Middle frontal gyrus (tissue), 1 donor: ENCODE measurements at regions not wholly inside any gene's neighbourhood (a gene's known extent, or its start where the extent isn't known, plus 50 kb on each side); places are given as distances from the start of the nearest gene placed in this dataset.
A peak's percentile ranks its signal among the peaks of the same experiment; 100 is the strongest.
"Not testable (repeated sequence)": the region's sequence is repeated elsewhere in the genome, so short reads cannot be mapped to it uniquely, and the experiment has no call there.

ENCODE experiments used
- DNase-seq: peaks from one replicate; pipeline ENCODE4 v3.0.0-alpha.2; 2015; ENCODE audit warnings: low spot score; ENCODE audit errors: extremely low spot score

DNA sequence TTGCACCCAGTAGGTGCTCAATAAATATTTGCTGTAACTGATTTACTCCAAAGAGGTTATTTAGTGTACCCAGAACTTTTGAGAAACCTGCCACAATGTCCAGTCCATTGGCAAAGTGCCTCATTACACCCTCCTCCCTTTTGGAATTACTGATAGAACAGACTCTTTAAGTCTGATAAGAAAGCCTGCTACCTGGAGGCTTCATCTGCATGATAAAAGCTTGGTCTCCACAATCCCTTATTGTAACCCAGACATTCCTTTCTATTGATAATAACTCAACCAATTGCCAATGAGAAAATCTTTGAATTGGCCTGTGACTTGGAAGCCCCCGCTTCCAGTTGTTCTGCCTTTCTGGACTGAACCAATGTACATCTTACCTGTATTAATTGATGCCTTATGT, 127.0 kb upstream of the FOXN2 start:
- no peak for DNase-seq

DNA sequence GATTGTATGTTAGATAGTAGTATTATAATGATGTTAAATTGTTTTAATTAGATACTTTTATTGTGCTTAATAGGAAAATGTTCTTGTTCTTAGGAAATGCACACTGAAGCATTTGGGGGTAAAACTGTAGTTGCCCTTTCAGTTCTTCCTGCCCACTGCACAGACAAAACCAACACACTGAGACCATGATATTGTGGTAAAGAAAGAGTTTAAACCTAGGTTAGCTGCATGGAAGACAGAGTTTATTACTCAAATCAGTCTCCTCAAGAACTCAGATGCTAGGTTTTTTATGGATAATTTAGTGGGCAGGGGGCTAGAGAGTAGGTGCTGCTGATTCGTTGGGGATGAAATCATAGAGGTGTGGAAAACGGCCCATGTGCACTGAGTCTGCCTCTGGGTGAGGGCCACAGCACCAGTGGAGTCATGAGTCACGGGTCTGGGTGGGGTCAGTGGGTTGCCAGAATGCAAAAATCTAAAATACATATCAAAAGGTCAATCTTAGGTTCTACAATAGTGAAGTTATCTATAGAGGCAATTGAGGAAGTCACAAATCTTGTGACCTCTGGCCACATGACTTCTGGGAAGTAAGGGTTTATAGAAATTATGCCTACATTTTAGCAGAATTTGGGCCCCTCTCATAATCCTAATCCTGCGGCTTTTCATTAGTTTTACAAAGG, 124.8 kb upstream of the FOXN2 start:
- DNase-seq, result no peak

DNA sequence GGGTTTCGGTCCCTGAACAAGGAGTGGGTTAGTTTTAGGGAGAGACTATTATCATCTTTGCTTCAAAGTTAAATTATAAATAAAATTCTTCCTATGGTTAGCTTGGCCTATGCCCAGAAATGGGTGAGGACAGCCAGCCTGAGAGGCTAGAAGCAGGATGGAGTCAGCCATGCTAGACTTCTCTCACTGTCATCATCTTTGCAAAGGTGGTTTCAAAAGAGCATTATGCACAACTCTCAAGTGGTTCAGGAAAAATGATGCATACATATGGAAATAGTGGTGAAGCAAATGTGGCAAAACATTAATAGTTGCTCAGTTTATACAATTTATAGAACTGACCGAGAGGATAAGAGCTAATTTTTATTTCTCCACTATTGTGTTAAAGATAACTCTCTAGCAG, 124.3 kb upstream of the FOXN2 start:
- DNase-seq, result no peak

DNA sequence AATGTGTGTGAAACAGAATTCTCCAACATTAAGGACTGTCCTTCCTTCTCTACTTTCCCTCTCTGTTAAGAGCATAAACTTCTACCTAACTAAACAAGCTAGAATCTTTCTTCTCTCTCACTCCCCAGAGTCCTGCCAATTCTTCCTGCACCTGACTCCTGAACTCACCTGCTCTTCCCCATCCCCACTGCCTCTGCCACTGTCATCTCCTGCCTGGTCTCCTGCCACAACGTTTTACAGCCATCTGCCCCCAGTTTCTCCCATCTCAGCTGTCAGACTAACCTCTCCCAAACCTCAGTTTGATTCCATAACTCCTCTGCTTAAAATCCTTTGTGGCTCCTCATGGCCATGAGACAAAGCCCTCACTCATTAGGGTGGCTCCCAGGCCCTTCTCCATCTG, 119.8 kb upstream of the FOXN2 start:
- DNase-seq, result no peak

DNA sequence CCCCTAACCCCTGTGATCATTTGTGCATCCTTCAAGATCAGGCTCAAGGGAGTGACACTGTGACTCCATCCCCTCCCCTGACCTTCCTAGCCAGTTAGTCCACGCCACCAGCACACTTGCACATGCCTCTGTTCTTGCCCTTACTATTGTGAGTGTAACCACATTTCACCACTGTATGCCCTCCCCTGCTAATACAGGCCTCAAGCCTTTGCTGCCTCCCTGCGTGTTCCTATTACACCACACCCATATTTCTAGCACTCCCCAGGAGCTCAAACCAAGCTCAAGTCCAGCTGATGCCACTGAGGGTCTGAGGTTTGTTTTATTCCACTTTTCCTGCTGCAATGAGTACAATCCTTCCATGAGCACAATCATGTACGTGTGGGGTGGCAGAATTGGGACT, 119.3 kb upstream of the FOXN2 start:
- DNase-seq, result no peak

DNA sequence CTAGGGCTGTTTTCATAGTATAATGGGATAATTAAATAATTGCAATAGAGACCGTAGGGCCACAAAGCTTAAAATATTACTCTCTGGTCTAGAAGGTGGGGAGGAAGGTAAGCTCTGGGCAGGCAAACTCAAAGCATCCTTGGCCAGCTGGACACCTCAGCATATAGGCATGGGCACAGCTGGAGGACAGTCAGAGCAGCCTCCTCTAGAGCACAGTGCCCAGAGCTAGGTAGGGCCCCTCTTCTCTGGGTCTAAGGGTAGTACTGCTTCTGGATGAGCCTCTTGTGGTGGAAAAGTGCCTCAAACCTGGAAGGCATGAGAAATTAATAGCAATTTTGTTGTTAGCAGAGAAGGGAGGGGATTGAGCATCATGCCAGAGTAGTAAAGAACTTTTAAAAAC, 116.9 kb upstream of the FOXN2 start:
- DNase-seq, result no peak

DNA sequence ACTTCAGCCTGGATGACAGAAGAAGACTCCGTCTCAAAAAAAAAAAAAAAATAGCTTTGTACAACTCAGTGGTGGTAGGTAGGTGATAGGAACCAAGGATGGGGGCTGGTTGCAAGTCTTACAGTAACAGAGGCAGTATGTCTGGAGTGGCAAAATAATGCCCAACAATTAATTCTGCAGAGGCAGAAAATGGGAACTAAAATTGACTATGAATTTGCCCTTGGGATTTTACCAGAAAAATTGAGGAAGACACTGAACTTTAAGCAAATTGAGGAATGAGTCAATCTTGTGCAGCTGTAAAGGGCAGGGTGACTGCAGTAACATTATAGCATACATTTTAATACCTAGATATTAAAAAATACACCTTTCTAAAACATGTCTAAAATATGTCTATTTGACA, 116.1 kb upstream of the FOXN2 start:
- no peak for DNase-seq

DNA sequence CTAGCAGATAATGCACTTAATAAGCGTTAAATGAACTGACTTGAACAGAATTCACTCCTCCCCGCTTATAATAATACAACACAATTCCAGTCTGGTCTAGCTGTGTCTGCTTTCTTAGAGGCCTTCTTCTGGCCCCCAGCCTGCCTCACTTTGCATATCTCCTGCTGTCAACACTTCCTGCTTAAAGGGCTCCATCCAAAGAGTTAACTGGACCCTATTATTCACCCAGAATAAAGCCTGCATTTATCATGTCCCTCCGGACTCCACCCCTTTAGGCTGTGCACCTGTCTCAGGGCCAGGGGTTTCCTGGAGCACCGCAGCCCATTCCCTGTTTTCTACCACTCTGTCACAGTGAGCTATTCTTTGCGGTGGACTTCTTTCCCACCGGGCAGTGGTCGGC, 115.4 kb upstream of the FOXN2 start:
- DNase-seq, result no peak

DNA sequence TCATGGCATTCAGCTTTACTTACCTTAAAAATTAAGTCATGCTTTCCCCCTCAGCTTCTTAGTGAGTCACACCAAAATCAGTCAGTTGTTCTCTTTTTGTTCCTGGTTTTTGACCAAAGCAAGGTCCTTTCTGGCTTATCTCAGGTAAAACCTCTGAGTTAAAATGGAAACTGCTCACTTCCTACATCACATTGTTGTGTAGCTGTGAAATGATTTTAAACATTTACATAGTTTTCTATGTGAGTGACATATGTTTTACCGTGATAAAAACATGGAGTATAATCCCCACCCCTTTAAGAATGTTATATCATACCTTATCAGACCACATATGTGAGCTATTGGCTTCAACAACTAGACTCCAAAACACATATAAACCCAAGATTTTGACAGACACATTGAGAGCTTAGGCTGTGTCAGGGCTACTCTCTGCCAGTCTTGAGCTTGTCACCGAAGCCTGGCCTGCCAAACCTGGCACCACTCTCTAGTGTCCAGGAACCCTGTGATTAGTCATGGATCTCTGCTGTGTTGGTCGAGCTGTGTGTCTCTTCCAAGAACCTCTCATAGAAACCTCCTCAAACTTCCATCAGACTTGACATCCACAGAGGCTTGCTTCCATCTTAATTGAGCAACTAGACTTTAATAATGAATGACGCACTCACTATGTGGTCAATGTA, 113.7 kb upstream of the FOXN2 start:
- DNase-seq, result no peak

DNA sequence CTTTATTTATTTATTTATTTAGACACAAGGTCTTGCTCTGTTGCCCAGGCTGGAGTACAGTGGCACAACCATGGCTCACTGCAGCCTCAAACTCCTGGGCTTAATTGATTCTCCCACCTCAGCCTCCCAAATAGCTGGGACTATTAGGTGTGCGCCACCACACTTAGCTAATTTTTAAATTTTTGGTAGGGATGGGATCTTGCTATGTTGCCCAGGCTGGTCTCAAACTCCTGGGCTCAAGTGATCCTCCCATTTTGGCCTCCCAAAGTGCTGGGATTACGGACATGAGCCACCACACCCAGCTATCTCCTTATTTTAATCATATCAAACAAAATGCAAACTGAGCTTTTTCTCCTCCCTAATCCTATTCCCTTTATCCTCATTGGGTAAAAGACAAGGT, 113.0 kb upstream of the FOXN2 start:
- DNase-seq, result not testable (repeated sequence)

DNA sequence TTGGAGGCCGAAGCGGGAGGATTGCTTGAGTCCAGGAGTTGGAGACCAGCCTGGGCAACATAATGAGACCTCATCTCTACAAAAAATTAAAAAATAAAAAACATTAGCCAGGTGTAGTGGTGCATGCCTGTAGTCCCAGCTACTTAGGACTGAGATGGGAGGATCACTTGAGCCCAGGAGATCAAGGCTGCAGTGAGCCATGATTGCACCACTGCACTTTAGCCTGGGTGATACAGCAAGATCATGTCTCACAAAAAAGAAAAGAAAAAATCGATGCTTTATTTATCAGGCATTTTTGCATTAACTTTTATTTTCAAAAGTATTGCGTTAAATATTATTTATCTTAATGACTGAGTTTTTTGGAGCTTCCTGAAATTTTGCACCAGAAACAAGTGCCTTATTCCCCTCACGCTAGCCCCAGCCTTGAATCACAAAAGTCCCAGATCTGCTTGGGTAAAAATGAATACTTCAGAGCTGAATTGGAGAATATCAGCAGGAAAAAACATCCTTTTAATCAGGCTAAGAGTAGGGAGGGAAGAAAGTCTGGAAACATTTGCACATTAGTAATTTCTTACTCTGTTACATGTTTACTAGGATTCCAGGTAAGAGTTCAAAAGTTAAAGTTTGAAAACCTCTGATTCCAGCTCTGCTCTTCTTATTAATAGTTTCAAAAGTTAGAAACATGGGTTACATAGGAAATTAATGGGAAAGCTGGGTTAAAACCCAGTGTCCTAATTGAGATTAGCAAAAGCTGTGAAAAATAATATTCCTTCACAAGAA, 111.4 kb upstream of the FOXN2 start:
- no peak for DNase-seq

DNA sequence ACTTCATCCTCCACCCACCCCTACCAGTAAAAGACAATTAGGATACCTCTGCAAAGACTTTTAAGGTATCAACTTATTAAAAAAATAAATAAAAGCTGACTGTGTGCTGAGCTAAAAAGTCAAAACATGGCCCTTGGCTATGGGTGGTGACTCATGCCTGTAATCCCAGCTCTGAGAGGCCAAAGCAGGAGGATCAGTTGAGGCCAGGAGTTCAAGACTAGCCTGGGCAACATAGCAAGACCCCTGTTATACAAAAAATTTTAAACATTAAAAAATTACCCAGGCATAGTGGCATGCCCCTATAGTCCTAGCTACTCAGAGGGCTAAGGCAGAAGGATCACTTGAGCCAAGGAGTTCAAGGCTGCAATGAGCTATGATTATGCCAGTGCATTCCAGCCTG, 110.8 kb upstream of the FOXN2 start:
- no peak for DNase-seq

DNA sequence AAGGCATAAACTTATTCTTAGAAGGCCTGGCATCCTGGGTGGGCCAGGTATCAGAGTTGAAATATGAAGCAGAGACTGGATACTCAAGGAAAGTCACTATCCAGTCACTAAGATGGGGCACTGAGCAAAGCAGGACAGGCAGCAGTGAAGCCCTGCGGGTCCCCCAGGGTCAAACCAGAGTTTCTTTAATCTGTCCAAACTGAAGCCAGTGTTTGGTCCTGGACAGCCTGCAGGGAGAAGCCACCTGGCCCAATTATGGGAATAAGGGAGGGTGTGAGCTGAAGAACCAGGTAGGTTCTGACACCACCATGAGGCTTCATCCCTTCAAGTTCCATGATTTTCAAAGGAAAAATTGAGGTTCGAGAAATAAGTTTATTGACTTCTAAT, 109.7 kb upstream of the FOXN2 start:
- no peak for DNase-seq

DNA sequence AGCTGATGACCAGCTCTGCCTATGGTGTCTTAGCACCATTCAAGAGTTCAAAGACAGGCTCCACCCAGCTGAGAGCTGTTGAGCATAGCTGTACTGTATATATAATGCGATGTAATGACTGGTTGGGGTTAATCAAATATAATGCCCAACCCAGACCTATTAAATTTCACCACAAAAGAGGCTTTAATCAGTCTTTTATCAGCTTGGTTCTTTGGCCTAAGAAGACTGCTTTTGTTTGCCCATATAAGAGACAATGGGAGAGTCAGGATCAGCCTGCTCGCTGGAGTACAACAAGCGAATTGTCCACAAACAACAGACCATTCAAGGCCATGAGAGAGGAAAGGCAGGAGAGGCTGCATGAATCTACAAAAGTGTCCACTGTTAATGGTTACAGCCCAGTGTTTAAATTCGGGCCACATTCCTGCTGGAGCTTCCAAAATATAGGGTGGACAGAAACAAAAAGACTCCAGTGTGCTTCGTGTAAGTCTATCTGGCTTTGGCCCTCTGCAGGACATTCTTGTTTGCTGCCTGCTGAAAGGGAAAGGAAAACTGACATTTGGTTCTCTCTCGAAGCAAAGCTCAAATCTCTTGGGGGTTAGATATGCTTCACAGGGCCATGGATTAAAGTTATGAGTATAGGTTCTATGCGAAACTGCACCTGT, 109.2 kb upstream of the FOXN2 start:
- DNase-seq, result peak; percentile 73

DNA sequence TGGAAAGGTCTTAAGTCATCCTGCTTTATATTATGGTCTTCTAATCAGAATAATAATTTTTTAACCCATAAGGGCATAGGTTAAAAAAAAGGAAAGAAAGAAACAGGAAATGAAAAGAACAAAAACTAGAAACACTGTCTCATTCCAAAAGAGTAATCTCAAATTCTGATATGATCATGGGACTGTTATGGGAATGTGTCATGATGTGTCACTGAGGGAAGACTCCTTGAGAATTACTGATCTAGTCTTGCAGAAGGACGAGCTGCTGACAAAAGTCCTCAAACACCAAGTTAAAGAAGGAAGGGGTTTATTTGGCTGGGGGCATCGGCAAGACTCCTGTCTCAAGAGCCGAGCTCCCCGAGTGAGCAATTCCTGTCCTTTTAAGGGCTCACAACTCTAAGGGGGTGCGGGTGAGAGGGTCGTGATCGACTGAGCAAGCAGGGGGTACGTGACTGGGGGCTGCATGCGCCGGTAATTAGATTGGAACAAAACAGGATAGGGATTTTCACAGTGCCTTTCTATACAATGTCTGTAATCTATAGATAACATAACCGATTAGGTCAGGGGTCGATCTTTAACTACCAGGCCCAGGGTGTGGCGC, 108.3 kb upstream of the FOXN2 start:
- DNase-seq, result not testable (repeated sequence)

DNA sequence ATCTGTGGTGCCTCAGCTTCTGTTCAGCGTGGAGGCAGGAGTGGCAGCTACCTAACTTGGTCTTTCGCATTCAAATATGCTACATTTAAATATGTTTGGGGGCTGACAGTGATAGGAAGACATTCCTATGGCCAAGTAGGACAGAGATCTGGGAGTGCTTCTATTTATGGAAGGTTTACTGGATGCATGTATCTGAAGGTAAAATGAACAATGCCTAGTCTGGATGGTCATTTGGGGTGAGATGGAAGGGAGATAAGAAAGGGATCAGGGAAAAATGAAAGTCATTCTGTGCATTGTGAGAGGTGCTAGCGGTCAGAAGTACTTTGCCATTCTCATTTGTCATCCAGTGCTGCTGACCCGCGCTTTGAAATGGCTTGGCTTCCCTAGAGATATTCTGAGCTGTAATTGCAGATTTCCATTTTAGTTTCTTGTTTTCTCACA, 107.3 kb upstream of the FOXN2 start:
- DNase-seq, result no peak

DNA sequence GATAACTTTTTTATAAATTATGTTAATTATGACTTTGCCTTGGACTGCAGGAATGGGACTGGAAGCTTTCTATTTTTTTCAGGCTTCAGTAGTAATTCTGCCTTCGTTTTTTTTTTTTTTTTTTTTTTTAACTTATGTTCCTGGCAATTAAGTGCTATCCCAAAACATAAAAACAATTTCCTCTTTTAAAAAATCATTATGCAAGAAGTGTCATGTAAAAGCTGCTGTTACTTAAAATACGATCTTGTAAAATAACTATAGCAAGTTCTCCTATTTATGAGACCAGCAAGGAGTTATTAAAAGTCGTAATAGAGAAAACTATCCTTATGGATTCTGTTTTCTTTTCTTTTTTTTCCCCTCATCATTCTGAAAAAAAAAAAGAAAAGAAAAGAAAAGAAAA, 106.6 kb upstream of the FOXN2 start:
- DNase-seq, result no peak

DNA sequence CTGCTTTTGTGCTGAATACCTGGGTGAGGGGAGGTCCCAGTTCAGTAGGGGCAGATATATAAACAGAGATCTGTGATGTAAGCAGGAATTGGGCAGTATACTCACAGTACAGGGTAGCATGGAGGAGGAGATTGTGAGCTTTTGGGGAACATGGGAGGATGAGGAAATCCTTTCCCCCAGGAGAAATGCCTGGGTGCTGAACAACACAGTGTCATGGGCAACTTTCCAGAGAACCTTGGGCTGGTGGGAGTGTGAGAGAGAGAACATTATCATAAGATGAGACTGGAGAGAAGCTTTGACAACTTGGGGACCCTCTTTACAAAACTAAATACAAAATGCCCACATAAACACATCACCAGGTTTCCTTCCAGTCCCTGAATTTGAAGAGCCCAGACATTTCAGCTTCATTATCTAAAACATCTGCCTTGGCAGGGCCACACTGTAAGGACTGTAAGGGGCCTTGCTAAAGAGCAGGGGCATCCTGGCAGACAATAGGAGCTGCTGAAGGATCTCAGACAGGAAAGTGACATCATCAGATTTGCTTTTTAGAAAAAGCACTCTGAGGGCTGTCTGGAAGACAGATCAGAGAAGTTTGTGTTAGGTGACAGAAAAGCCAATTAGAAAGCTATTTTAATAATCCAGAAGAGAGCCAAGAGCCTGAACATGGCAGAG, 105.1 kb upstream of the FOXN2 start:
- no peak for DNase-seq

DNA sequence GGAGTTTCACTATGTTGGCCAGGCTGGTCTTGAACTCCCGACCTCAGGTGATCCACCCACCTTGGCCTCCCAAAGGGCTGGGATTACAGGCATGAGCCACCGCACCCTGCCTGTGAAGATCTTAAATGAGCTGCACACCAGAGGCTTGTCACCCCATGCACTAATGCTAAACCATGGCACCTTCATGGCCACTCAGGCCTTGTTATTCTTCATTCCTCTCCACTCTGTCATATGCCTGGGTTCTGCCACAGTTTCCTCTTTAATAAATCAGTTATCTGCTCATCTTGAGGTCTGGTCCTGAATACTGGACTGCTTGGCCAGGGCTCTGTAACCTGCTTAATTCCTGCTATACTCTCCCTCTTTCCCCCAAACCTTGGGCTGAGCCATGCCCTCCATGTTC, 104.3 kb upstream of the FOXN2 start:
- DNase-seq, result no peak

DNA sequence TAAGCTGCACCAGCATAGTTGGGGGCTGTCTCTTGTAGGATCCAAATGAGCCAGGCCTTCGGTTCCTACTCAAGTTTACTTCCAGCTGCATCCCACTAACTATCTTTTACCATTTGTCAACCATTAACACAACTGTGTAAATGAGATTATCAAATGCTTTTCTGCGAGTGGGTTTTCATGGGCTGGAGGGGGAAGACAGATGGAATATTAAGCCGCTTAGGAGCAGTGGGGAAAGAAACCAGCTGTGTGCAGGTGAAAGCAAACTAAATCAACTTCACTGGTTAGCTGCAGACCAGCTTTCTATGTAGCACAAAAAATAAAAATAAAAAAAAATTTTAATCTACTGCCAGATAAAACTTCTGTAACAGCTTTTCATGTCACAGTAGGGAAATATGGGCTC, 100.8 kb upstream of the FOXN2 start:
- no peak for DNase-seq

DNA sequence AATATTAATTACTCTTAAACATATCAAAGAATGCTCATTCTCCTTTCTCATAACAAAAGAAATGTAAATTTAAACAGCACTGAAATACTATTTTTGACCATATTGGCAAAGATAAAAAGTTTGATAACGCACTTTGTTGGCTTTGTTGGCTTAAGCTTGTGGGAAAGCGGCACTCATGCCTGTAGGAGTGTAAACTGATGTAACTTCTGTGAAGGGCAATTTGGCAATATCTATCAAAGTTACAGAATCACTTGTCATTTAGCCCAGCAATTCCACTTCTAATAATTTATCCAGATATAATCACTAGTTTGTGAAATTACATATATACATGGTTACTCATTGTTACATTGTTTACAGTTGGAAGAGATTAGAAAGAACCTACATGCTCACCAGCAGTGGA, 96.3 kb upstream of the FOXN2 start:
- DNase-seq, result no peak
